ENCODE measurements at regions not wholly inside any gene's neighbourhood (a gene's known extent, or its start where the extent isn't known, plus 50 kb on each side); places are given as distances from the start of the nearest gene placed in this dataset.

- peak overlapping the region in 3 of 5 donors; percentile 14 to 54 (median 42) for H3K27ac ChIP-seq
- DNase-seq = peak in 1 of 2 donors; percentile 44
- WGBS, 5 donors = 56 to 86% (median 73%) methylated on average over 3 of the region's 3 CpGs
- no peak overlapping the region for H3K4me3 ChIP-seq
- no peaks in the 10 kb centered on the region for H3K9me3 ChIP-seq
- no peaks in the 10 kb centered on the region for H3K27me3 ChIP-seq
- intact Hi-C loops (cut with DNase I; ENCODE audit: low total_unique reads) = no loop called here
- H3K36me3 ChIP-seq = no peaks in the 10 kb centered on the region
- H3K4me1 ChIP-seq = peaks cover 5 to 14% (median 11%) of the 10 kb centered on the region in 4 donors
- no peak for TF ChIP-seq POLR2AphosphoS5 (IDR thresholded peaks at IDR 0.05)
- TF ChIP-seq EP300 (IDR thresholded peaks at IDR 0.05) = no peak
- no peak for TF ChIP-seq POLR2A (IDR thresholded peaks at IDR 0.05)
- TF ChIP-seq, protein P1, sequence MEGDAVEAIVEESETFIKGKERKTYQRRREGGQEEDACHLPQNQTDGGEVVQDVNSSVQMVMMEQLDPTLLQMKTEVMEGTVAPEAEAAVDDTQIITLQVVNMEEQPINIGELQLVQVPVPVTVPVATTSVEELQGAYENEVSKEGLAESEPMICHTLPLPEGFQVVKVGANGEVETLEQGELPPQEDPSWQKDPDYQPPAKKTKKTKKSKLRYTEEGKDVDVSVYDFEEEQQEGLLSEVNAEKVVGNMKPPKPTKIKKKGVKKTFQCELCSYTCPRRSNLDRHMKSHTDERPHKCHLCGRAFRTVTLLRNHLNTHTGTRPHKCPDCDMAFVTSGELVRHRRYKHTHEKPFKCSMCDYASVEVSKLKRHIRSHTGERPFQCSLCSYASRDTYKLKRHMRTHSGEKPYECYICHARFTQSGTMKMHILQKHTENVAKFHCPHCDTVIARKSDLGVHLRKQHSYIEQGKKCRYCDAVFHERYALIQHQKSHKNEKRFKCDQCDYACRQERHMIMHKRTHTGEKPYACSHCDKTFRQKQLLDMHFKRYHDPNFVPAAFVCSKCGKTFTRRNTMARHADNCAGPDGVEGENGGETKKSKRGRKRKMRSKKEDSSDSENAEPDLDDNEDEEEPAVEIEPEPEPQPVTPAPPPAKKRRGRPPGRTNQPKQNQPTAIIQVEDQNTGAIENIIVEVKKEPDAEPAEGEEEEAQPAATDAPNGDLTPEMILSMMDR (IDR thresholded peaks at IDR 0.05) = no peak
These were observed 168.6 kb downstream of the TRIM33 start for GRCh38 chr1:114342376-114342775.

DNA sequence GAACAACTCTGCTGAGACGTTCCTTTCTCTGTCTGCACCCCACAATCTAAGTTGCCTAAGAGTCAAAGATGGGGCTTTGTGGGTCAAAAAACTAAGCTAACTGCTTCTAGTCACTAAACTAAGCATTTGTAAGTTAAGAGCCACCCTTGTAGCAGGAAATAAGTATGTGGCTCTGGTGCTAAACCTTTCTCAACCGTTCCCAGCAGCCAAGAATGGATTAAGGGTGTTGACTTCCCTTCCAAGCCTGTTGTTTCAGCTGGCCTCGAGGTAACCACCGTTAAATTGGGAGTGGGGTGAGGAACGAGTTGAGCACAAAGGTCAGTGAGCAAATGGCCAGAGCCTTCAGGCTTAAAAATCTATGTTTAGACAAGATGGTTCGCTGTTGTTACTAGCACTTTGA is 169.1 kb downstream of the TRIM33 start:
- Histone ChIP-seq H3K4me3 (no peak overlapping the region), H3K4me1 (peaks cover 5 to 12% (median 10%) of the 10 kb centered on the region in 4 donors), H3K9me3 (no peaks in the 10 kb centered on the region), H3K36me3 (no peaks in the 10 kb centered on the region), H3K27me3 (no peaks in the 10 kb centered on the region), H3K27ac (peak overlapping the region in 3 of 5 donors; percentile 14 to 54 (median 42))
- no peak for DNase-seq
- TF ChIP-seq POLR2A (IDR thresholded peaks at IDR 0.05) (no peak), POLR2AphosphoS5 (IDR thresholded peaks at IDR 0.05) (no peak), EP300 (IDR thresholded peaks at IDR 0.05) (no peak)
- TF ChIP-seq, protein P1 (IDR thresholded peaks at IDR 0.05) = no peak
- 20 to 26% (median 25%) methylated on average over 6 of the region's 6 CpGs for WGBS, 5 donors
- intact Hi-C loops (cut with DNase I; ENCODE audit: low total_unique reads) = no loop called here

- H3K27ac ChIP-seq = peak overlapping the region in 1 of 5 donors; percentile 42
- peak in 1 of 2 donors; percentile 51 for DNase-seq
These were observed 169.7 kb downstream of the TRIM33 start for GRCh38 chr1:114341299-114341698.

GRCh38 chr1:114340892-114341291 is 170.1 kb downstream of the TRIM33 start:
- Histone ChIP-seq H3K27ac (no peak overlapping the region), H3K4me1 (peaks cover 2 to 6% (median 3%) of the 10 kb centered on the region in 4 donors), H3K9me3 (no peaks in the 10 kb centered on the region), H3K4me3 (no peak overlapping the region), H3K36me3 (no peaks in the 10 kb centered on the region), H3K27me3 (no peaks in the 10 kb centered on the region)
- intact Hi-C loops (cut with DNase I; ENCODE audit: low total_unique reads) = no loop called here
- no peak for DNase-seq
- WGBS, 5 donors = 69 to 93% (median 87%) methylated on average over 1 of the region's 1 CpG
- TF ChIP-seq POLR2A (IDR thresholded peaks at IDR 0.05) (no peak), EP300 (IDR thresholded peaks at IDR 0.05) (no peak), POLR2AphosphoS5 (IDR thresholded peaks at IDR 0.05) (no peak)
- TF ChIP-seq, protein P1 (IDR thresholded peaks at IDR 0.05) = no peak

More at GRCh38 chr1:114341299-114341698, 169.7 kb downstream of the TRIM33 start:
- 65 to 85% (median 78%) methylated on average over 3 of the region's 3 CpGs for WGBS, 5 donors
- H3K36me3 ChIP-seq = no peaks in the 10 kb centered on the region
- intact Hi-C loops (cut with DNase I; ENCODE audit: low total_unique reads) = no loop called here
- no peaks in the 10 kb centered on the region for H3K27me3 ChIP-seq
- H3K9me3 ChIP-seq = no peaks in the 10 kb centered on the region
- no peak for TF ChIP-seq EP300 (IDR thresholded peaks at IDR 0.05)
- TF ChIP-seq, protein P1 (IDR thresholded peaks at IDR 0.05) = no peak
- no peak for TF ChIP-seq POLR2AphosphoS5 (IDR thresholded peaks at IDR 0.05)
- no peak for TF ChIP-seq POLR2A (IDR thresholded peaks at IDR 0.05)
- H3K4me3 ChIP-seq = no peak overlapping the region
- H3K4me1 ChIP-seq = peaks cover 5 to 9% (median 7%) of the 10 kb centered on the region in 4 donors

Measured in stomach (tissue), 8 donors.